HG03025 (cell line): ENCODE measurements at regions not wholly inside any gene's neighbourhood (a gene's known extent, or its start where the extent isn't known, plus 50 kb on each side); places are given as distances from the start of the nearest gene placed in this dataset.

ENCODE experiments used
- ATAC-seq: cut with Tn5 transposase; IDR thresholded peaks from one replicate; pipeline ENCODE4 v1.9.1; 2021; ENCODE audit warnings: mild to moderate bottlenecking, moderate library complexity; ENCODE audit not compliant: unreplicated experiment, low FRiP score

GRCh38 chr4:176499518-176499917, 179.8 kb downstream of the SPCS3 start:
- ATAC-seq: no peak

- no peak for ATAC-seq
These were observed 181.1 kb downstream of the SPCS3 start for GRCh38 chr4:176500894-176501293.

GRCh38 chr4:176504118-176504517, 184.4 kb downstream of the SPCS3 start:
- no peak for ATAC-seq

GRCh38 chr4:176507845-176508533, 188.2 kb downstream of the SPCS3 start:
- no peak for ATAC-seq

GRCh38 chr4:176508780-176509331, 189.1 kb downstream of the SPCS3 start:
- ATAC-seq: no peak

- no peak for ATAC-seq
These were observed 205.8 kb downstream of the SPCS3 start for GRCh38 chr4:176525576-176525975.

GRCh38 chr4:176526704-176527103, 206.9 kb downstream of the SPCS3 start:
- ATAC-seq: no peak

GRCh38 chr4:176529574-176529973, 209.8 kb downstream of the SPCS3 start:
- no peak for ATAC-seq

GRCh38 chr4:176533159-176533558, 213.4 kb downstream of the SPCS3 start:
- no peak for ATAC-seq

GRCh38 chr4:176534566-176534965, 214.8 kb downstream of the SPCS3 start:
- ATAC-seq: no peak

GRCh38 chr4:176538217-176538925, 218.6 kb downstream of the SPCS3 start:
- no peak for ATAC-seq

GRCh38 chr4:176539091-176539784, 219.5 kb downstream of the SPCS3 start:
- ATAC-seq: no peak

- ATAC-seq: no peak
These were observed 220.0 kb downstream of the SPCS3 start for GRCh38 chr4:176539785-176540175.

- no peak for ATAC-seq
These were observed 221.0 kb downstream of the SPCS3 start for GRCh38 chr4:176540814-176541213.

- no peak for ATAC-seq
These were observed 226.1 kb downstream of the SPCS3 start for GRCh38 chr4:176545872-176546271.

- ATAC-seq: no peak
These were observed 227.2 kb downstream of the SPCS3 start for GRCh38 chr4:176546975-176547374.

- no peak for ATAC-seq
These were observed 228.8 kb downstream of the SPCS3 start for GRCh38 chr4:176548571-176548970.

GRCh38 chr4:176549161-176549865, 229.5 kb downstream of the SPCS3 start:
- ATAC-seq: no peak

GRCh38 chr4:176558661-176559060, 234.1 kb downstream of the VEGFC start:
- ATAC-seq: no peak

- ATAC-seq: no peak
These were observed 231.4 kb downstream of the VEGFC start for GRCh38 chr4:176561368-176561767.

- ATAC-seq: no peak
These were observed 229.1 kb downstream of the VEGFC start for GRCh38 chr4:176563591-176563990.
